22Rv1 (cell line): ENCODE measurements at regions not wholly inside any gene's neighbourhood (a gene's known extent, or its start where the extent isn't known, plus 50 kb on each side); places are given as distances from the start of the nearest gene placed in this dataset.

Experiments
- ZFX ChIP-seq: fragments of 450-650 bp; IDR thresholded peaks from 2 replicates; pipeline ENCODE4 v1.6.1; 2017; ENCODE audit warnings: antibody characterized with exemption, borderline replicate concordance
- TF ChIP-seq, protein P1 (sequence below): fragments of 450-650 bp; IDR thresholded peaks from 2 replicates; pipeline ENCODE4 v1.5.1; 2017; ENCODE audit warnings: mild to moderate bottlenecking

DNA sequence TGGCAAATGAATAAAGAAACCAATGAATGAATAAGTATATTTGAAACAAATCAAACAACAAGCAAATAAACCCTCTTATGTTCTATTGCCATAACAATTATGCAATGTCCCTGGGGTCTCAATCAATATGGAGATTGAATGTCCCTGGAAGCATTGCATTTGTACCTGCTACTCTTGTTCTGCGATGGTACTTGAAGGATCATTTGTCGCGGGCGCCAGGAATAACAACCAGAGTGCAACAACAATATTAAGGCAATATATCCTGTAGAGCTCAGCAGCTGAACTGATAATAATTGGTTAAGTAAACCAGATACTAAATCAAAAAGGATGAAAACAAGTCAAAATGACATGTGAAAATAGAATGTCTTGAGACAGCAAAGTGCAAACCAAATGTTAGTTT lies 1001.9 kb upstream of the NUDT12 start:
- TF ChIP-seq, protein P1, sequence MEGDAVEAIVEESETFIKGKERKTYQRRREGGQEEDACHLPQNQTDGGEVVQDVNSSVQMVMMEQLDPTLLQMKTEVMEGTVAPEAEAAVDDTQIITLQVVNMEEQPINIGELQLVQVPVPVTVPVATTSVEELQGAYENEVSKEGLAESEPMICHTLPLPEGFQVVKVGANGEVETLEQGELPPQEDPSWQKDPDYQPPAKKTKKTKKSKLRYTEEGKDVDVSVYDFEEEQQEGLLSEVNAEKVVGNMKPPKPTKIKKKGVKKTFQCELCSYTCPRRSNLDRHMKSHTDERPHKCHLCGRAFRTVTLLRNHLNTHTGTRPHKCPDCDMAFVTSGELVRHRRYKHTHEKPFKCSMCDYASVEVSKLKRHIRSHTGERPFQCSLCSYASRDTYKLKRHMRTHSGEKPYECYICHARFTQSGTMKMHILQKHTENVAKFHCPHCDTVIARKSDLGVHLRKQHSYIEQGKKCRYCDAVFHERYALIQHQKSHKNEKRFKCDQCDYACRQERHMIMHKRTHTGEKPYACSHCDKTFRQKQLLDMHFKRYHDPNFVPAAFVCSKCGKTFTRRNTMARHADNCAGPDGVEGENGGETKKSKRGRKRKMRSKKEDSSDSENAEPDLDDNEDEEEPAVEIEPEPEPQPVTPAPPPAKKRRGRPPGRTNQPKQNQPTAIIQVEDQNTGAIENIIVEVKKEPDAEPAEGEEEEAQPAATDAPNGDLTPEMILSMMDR: no peak
- TF ChIP-seq ZFX: no peak
